Fibroblast of skin of abdomen (primary cell): ENCODE measurements at regions not wholly inside any gene's neighbourhood (a gene's known extent, or its start where the extent isn't known, plus 50 kb on each side); places are given as distances from the start of the nearest gene placed in this dataset.
"Not testable (repeated sequence)": the region's sequence is repeated elsewhere in the genome, so short reads cannot be mapped to it uniquely, and the experiment has no call there.

Experiments
- DNase-seq: peaks from one replicate; pipeline ENCODE4 v3.0.0-alpha.2; 2013

GRCh38 chr4:138367942-138368341, 125.8 kb upstream of the SLC7A11 start:
- DNase-seq = no peak

- DNase-seq = not testable (repeated sequence)
Observed at GRCh38 chr4:138352446-138352845, 110.3 kb upstream of the SLC7A11 start.

GRCh38 chr4:138348055-138348454, 105.9 kb upstream of the SLC7A11 start:
- peak; percentile 1 for DNase-seq

- no peak for DNase-seq
Observed at GRCh38 chr4:138347561-138347960, 105.4 kb upstream of the SLC7A11 start.

- no peak for DNase-seq
Observed at GRCh38 chr4:138344851-138345250, 102.7 kb upstream of the SLC7A11 start.

- no peak for DNase-seq
Observed at GRCh38 chr4:138344054-138344453, 101.9 kb upstream of the SLC7A11 start.

- DNase-seq = no peak
Observed at GRCh38 chr4:138341739-138342415, 99.7 kb upstream of the SLC7A11 start.

GRCh38 chr4:138338840-138339239, 96.7 kb upstream of the SLC7A11 start:
- DNase-seq = no peak

- DNase-seq = not testable (repeated sequence)
Observed at GRCh38 chr4:138338222-138338621, 96.1 kb upstream of the SLC7A11 start.

- no peak for DNase-seq
Observed at GRCh38 chr4:138334346-138335016, 92.3 kb upstream of the SLC7A11 start.

GRCh38 chr4:138332415-138332814, 90.3 kb upstream of the SLC7A11 start:
- not testable (repeated sequence) for DNase-seq

- DNase-seq = no peak
Observed at GRCh38 chr4:138330531-138330930, 88.4 kb upstream of the SLC7A11 start.

GRCh38 chr4:138329506-138330070, 87.4 kb upstream of the SLC7A11 start:
- no peak for DNase-seq

GRCh38 chr4:138327338-138327737, 85.2 kb upstream of the SLC7A11 start:
- DNase-seq = no peak

GRCh38 chr4:138320831-138321230, 78.7 kb upstream of the SLC7A11 start:
- DNase-seq = no peak

- DNase-seq = no peak
Observed at GRCh38 chr4:138320030-138320429, 77.9 kb upstream of the SLC7A11 start.

GRCh38 chr4:138317175-138317748, 75.1 kb upstream of the SLC7A11 start:
- DNase-seq = no peak

GRCh38 chr4:138312536-138312911, 70.4 kb upstream of the SLC7A11 start:
- no peak for DNase-seq

GRCh38 chr4:138311771-138312535, 69.8 kb upstream of the SLC7A11 start:
- DNase-seq = peak; percentile 45

- DNase-seq = peak; percentile 81
Observed at GRCh38 chr4:138310991-138311390, 68.8 kb upstream of the SLC7A11 start.

GRCh38 chr4:138310498-138310897, 68.3 kb upstream of the SLC7A11 start:
- DNase-seq = peak; percentile 39

GRCh38 chr4:138308356-138308755, 66.2 kb upstream of the SLC7A11 start:
- no peak for DNase-seq

GRCh38 chr4:138307319-138307718, 65.2 kb upstream of the SLC7A11 start:
- DNase-seq = no peak
